ENCODE measurements at regions not wholly inside any gene's neighbourhood (a gene's known extent, or its start where the extent isn't known, plus 50 kb on each side); places are given as distances from the start of the nearest gene placed in this dataset.

- TF ChIP-seq EP300 (IDR thresholded peaks at IDR 0.05; ENCODE audit: low read length) (no peak), YY1 (IDR thresholded peaks at IDR 0.05; ENCODE audit: borderline replicate concordance in 1 of 3, control insufficient read depth in 1 of 3, extremely low read depth in 1 of 3, insufficient read depth in 3 of 3, insufficient read length in 1 of 3, insufficient replicate concordance in 2 of 3, low read depth in 1 of 3, low read length in 2 of 3) (no peak)
Observed at GRCh38 chr13:48875047-48875446, 100.7 kb upstream of the FNDC3A start.

Measured in K562 (cell line).